GM12864 (cell line): ENCODE measurements at regions not wholly inside any gene's neighbourhood (a gene's known extent, or its start where the extent isn't known, plus 50 kb on each side); places are given as distances from the start of the nearest gene placed in this dataset.

Experiments
- DNase-seq: peaks from one replicate; pipeline ENCODE4 v3.0.0-alpha.2; 2011; ENCODE audit warnings: low read depth
- H3K4me3 ChIP-seq: 2 replicates; pipeline ENCODE4 v1.5.1; 2011; ENCODE audit warnings: mild to moderate bottlenecking, low read depth, low read length, control low read depth
- TF ChIP-seq, protein P1 (sequence below): IDR thresholded peaks from 2 replicates; pipeline ENCODE4 v1.5.1; 2011; ENCODE audit warnings: low read depth, mild to moderate bottlenecking, moderate library complexity, low read length, control low read depth, inconsistent platforms; ENCODE audit errors: missing control alignments

DNA sequence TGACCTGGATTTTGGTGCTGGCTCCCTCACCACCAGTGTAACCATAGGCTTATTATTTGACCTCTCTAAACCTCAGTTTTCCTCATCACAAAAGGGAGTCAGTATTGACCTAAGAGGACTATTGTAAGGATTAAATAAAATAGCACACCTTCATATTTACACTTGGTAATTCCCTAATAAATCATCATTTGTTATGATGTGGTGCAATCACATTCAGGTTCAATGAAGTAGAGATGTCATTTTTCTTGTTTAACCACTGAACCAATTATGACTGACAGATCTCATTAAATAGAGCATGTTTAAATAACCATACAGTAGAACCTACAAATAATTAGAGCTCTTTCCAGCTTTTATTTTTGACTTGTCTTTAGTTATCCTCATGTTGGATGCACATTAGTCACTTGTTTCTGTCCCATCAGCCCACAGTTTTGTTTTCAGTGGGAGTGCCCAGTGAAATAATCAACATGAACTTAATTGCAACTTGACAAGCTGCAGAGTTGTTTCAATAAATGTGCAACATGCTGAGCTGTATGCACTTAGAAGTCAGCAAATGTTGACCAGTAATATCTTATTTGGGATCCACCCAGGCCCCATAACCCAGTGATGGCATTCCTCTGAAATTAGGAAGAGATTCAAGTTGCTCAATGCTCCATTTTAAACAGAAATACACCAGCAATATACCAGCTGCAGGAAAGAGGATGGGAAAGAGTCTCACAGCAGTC lies 451.7 kb upstream of the MARCKS start:
- TF ChIP-seq, protein P1, sequence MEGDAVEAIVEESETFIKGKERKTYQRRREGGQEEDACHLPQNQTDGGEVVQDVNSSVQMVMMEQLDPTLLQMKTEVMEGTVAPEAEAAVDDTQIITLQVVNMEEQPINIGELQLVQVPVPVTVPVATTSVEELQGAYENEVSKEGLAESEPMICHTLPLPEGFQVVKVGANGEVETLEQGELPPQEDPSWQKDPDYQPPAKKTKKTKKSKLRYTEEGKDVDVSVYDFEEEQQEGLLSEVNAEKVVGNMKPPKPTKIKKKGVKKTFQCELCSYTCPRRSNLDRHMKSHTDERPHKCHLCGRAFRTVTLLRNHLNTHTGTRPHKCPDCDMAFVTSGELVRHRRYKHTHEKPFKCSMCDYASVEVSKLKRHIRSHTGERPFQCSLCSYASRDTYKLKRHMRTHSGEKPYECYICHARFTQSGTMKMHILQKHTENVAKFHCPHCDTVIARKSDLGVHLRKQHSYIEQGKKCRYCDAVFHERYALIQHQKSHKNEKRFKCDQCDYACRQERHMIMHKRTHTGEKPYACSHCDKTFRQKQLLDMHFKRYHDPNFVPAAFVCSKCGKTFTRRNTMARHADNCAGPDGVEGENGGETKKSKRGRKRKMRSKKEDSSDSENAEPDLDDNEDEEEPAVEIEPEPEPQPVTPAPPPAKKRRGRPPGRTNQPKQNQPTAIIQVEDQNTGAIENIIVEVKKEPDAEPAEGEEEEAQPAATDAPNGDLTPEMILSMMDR = no peak
- no peak for DNase-seq
- H3K4me3 ChIP-seq = no peak overlapping the region

DNA sequence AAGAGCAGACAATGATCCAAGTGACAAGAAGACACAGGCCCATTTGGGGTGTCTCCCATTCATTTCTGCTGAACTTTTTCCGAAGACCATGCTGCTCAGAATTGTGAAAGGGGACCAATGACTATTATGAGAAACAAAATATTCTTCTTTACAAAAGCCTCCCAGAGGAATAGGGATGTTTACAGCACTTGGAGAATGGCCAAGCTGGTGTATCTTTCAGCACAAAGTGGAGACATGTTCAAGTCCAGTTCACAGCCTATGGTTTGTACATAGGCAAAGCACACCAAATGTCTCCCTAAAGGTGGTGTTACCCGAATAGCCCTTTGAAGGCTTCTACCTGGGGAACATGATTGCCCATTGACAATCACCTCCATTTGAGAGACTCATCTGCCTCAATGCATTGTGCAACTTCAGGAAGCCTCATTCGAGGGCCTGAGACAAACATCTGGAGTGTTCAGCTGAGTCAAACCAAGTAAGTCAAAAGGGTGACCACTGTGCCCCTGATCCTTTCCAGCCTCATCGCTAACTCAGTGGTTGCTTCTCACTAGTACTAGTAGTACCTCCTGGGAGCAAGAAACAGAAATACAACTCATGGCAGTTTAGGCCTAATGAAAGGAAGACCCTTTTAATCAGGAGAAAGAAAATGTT lies 451.0 kb upstream of the MARCKS start:
- no peak for DNase-seq
- TF ChIP-seq, protein P1 = no peak
- H3K4me3 ChIP-seq = no peak overlapping the region

DNA sequence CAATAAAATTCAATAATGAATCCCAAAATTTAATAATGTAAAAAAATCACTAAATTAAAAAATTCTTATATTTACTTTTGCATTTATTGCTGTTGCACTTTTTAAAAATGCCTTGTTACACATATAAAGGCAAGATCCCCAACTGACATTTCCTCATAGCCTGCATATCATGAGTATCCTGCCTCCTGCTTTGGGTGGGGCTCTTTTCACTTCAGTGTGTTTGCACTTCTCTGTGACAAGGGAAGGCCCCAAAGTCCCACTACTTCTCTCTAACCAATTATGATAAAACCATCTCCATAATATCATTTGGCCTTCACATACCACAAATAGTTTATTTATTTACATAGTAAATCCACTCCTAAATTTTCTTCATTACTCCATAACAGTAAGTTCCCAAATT lies 446.1 kb upstream of the MARCKS start:
- DNase-seq = no peak
- TF ChIP-seq, protein P1 = no peak

DNA sequence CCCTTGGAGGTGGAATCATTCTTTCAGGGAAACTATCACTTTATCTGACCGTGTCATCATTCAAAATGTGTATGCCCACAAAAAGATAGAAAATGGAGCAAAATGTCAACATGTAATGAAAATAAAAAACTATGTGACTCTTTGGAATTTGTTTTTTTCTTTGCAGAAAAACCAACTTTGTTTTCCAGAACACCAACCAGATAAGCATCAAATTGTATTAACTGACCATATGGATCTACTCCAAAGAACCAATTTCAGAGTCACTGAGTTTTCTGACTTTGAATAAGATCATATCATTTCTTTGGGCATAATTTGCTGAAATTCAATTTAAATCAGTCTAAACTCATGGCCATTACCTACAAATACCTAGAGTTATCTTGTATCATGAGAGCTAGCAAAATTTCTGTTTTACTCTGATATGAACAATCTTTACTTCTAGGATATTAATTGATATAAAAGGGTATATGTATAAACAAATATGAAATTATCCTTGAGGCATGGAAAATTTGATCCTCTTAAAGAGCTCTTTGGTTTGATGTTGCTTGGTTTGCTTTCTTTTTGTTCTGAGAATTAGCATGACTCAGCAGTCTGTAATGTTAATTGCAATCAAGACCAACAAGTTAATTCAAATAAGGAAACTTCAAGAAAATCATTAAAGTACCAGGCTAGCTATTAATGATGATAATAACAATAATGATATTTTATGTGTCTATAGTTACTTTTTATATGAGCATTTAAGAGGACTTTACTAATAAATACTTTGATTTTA lies 444.4 kb upstream of the MARCKS start:
- no peak for DNase-seq
- H3K4me3 ChIP-seq = no peak overlapping the region
- TF ChIP-seq, protein P1 = no peak

More for the DNA sequence above, 446.1 kb upstream of the MARCKS start:
- H3K4me3 ChIP-seq = no peak overlapping the region

DNA sequence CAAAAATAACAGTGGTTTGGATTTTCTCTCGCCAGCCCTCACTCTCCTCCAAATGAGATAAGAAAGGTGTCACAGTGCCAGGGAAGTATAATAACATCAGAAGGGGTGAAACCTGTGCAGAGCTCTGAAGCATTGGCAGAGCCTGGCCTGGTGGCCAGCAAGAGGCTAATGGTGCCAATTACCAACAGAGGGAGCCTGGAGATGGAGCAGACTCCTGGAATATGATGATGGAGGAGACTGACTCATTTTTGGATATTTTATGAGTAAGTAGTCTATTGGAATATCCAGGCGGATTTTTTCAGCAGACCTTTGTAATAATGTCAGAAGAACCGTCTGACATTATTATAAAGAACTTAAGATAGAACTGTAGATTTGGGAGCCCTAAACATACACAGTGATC lies 442.6 kb upstream of the MARCKS start:
- TF ChIP-seq, protein P1 = no peak
- H3K4me3 ChIP-seq = no peak overlapping the region
- no peak for DNase-seq

DNA sequence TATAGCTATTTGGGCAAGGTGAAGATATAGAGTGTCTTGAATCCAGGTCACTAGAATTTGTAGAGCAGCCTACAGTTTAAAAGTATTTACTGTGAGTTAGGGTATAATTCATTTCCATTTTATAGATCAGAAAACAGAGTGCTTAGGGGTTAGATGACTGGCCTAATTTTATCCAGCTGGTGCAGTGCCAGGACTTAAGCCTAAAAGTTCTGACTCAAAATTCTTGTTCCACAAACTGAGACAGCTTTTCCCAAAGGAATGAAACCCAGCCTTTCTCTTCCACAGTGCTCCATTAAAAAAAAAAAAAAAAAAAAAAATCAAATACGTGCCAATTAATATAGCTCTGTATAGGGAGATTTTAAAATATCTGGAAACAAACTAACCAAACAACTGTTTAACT lies 441.0 kb upstream of the MARCKS start:
- H3K4me3 ChIP-seq = no peak overlapping the region
- TF ChIP-seq, protein P1 = no peak
- DNase-seq = no peak
